ENCODE measurements at regions not wholly inside any gene's neighbourhood (a gene's known extent, or its start where the extent isn't known, plus 50 kb on each side); places are given as distances from the start of the nearest gene placed in this dataset.

- TF ChIP-seq PAXIP1 (CRISPR knock-in tag; conservative IDR thresholded peaks at IDR 0.05), result 0 out of 2 replicates have a peak, but pooled peaks have one; percentile 35
- no peak for TF ChIP-seq SYNCRIP (IDR thresholded peaks at IDR 0.05; ENCODE audit: insufficient read depth, low read depth, low read length)
- peak; percentile 93 for TF ChIP-seq HNF1B (CRISPR knock-in tag; IDR thresholded peaks at IDR 0.05)
- no peak for TF ChIP-seq ZNF772 (CRISPR knock-in tag; IDR thresholded peaks at IDR 0.05)
- no peak for TF ChIP-seq BRF2 (CRISPR knock-in tag; IDR thresholded peaks at IDR 0.05)
- no peak for TF ChIP-seq HIVEP1 (CRISPR knock-in tag; IDR thresholded peaks at IDR 0.05)
- TF ChIP-seq ZNF782 (CRISPR knock-in tag; IDR thresholded peaks at IDR 0.05; ENCODE audit: borderline replicate concordance), result no peak
- TF ChIP-seq SPEN (CRISPR knock-in tag; IDR thresholded peaks at IDR 0.05; ENCODE audit: low read depth), result no peak
- no peak for TF ChIP-seq CAMTA2 (CRISPR knock-in tag; IDR thresholded peaks at IDR 0.05; ENCODE audit: borderline replicate concordance)
- TF ChIP-seq EP300 (IDR thresholded peaks at IDR 0.05; ENCODE audit: low read depth in 2 of 2, low read length in 2 of 2), result no peak
- no peak for TF ChIP-seq EP300 (CRISPR knock-in tag; IDR thresholded peaks at IDR 0.05; ENCODE audit: borderline replicate concordance)
- TF ChIP-seq FOXA1 (IDR thresholded peaks at IDR 0.05), result no peak
- TF ChIP-seq FOXA1 (CRISPR knock-in tag; IDR thresholded peaks at IDR 0.05), result no peak
- no peak for TF ChIP-seq HMGA1 (CRISPR knock-in tag; conservative IDR thresholded peaks at IDR 0.05)
- TF ChIP-seq ZBTB7A (CRISPR knock-in tag; IDR thresholded peaks at IDR 0.05), result no peak
- peak; percentile 86 for TF ChIP-seq HNF1A (IDR thresholded peaks at IDR 0.05; ENCODE audit: low read depth)
- TF ChIP-seq HNF1A (CRISPR knock-in tag; IDR thresholded peaks at IDR 0.05; ENCODE audit: borderline replicate concordance), result peak; percentile 83; the same call in 1 of the 2 replicates
- no peak for TF ChIP-seq SMAD9 (CRISPR knock-in tag; IDR thresholded peaks at IDR 0.05)
- TF ChIP-seq ZNF383 (CRISPR knock-in tag; IDR thresholded peaks at IDR 0.05; ENCODE audit: borderline replicate concordance), result no peak
- TF ChIP-seq ZMYM4 (CRISPR knock-in tag; IDR thresholded peaks at IDR 0.05), result no peak
Observed at GRCh38 chr17:14760719-14761411, 460.0 kb downstream of the HS3ST3B1 start (continued).

Measured in HepG2 (cell line).